ENCODE measurements at regions not wholly inside any gene's neighbourhood (a gene's known extent, or its start where the extent isn't known, plus 50 kb on each side); places are given as distances from the start of the nearest gene placed in this dataset.

GRCh38 chr11:113534625-113535024 is 59.4 kb upstream of the DRD2 start:
- no peak for TF ChIP-seq CTCF (IDR thresholded peaks at IDR 0.05)
- TF ChIP-seq POLR2AphosphoS5 (IDR thresholded peaks at IDR 0.05), result no peak
- no peak for TF ChIP-seq EP300 (IDR thresholded peaks at IDR 0.05)
- no peak for TF ChIP-seq POLR2A (IDR thresholded peaks at IDR 0.05)

Measured in gastroesophageal sphincter (tissue), 3 donors.